SK-N-SH (cell line): ENCODE measurements at regions not wholly inside any gene's neighbourhood (a gene's known extent, or its start where the extent isn't known, plus 50 kb on each side); places are given as distances from the start of the nearest gene placed in this dataset.

Experiments used
- CTCF ChIA-PET: fragments of 300-600, 350-600 bp; formaldehyde crosslinking; extraction: SDS; loops from one replicate; lab custom pipeline; 2021; lab: Yijun Ruan, JAX
- POLR2A ChIA-PET: fragments of 350-600 bp; sonication (Branson Sonifier 250); formaldehyde crosslinking; extraction: SDS; loops from one replicate; lab custom pipeline; 2020; ENCODE audit warnings: antibody characterized with exemption, inconsistent platforms; lab: Yijun Ruan, JAX
- DNase-seq: peaks from one replicate; pipeline ENCODE4 v3.0.0; 2012
- H2AFZ ChIP-seq: fragments of 200-600 bp; sonication (generic); 2 replicates; pipeline ENCODE4 v1.8.1; 2016; ENCODE audit warnings: antibody characterized with exemption, mild to moderate bottlenecking, low read depth
- H3F3A ChIP-seq: fragments of 200-600 bp; sonication (generic); replicated peaks from 2 replicates; pipeline ENCODE3; 2016; ENCODE audit warnings: antibody characterized with exemption, mild to moderate bottlenecking; ENCODE audit not compliant: insufficient read depth
- H3K27ac ChIP-seq, 2 experiments: fragments of 200-500 bp in 1 of 2; fragments of 200-600 bp in 1 of 2; sonication (Bioruptor generic) in 1 of 2; sonication (generic), shearing (Covaris generic) in 1 of 2; 2 replicates each; pipeline versions ENCODE4 v1.5.1 to v1.6.1; 2014 to 2016; ENCODE audit warnings: low read depth in 2 of 2, inconsistent platforms in 1 of 2, low read length in 1 of 2, mild to moderate bottlenecking in 1 of 2, mixed read lengths in 1 of 2
- H3K27me3 ChIP-seq: fragments of 200-600 bp; sonication (generic), shearing (Covaris generic); 2 replicates; pipeline ENCODE4 v1.6.1; 2016; ENCODE audit warnings: mixed run types; ENCODE audit not compliant: insufficient read depth
- H3K36me3 ChIP-seq, 2 experiments: fragments of 200-500 bp in 1 of 2; fragments of 200-600 bp in 1 of 2; sonication (Bioruptor generic) in 1 of 2; sonication (generic) in 1 of 2; replicated peaks in 1 of 2; 2 replicates each; pipeline versions ENCODE3 to v1.5.1; 2014 to 2016; ENCODE audit warnings: low read length in 1 of 2, mild to moderate bottlenecking in 1 of 2; ENCODE audit not compliant: insufficient read depth in 2 of 2, control insufficient read depth in 1 of 2
- H3K4me1 ChIP-seq, 2 experiments: fragments of 200-500 bp in 1 of 2; fragments of 200-600 bp in 1 of 2; sonication (Bioruptor generic) in 1 of 2; sonication (generic), shearing (Covaris generic) in 1 of 2; 2 replicates each; pipeline versions ENCODE4 v1.5.1 to v1.6.1; 2014 to 2016; ENCODE audit warnings: low read depth in 1 of 2, low read length in 1 of 2, mixed run types in 1 of 2; ENCODE audit not compliant: insufficient read depth in 2 of 2, control insufficient read depth in 1 of 2
- H3K4me2 ChIP-seq: fragments of 200-600 bp; sonication (generic), shearing (Covaris generic); 2 replicates; pipeline ENCODE4 v1.6.1; 2017; ENCODE audit warnings: mixed run types
- H3K4me3 ChIP-seq, 2 experiments: fragments of 200-500 bp in 1 of 2; fragments of 200-600 bp in 1 of 2; sonication (Bioruptor generic) in 1 of 2; sonication (generic), shearing (Covaris generic) in 1 of 2; 2 replicates each; pipeline versions ENCODE4 v1.5.1 to v1.8.1; 2014 to 2016; ENCODE audit warnings: low read depth in 2 of 2, inconsistent platforms in 1 of 2, low read length in 1 of 2, mild to moderate bottlenecking in 1 of 2, mixed read lengths in 1 of 2, moderate library complexity in 1 of 2
- H3K79me2 ChIP-seq: fragments of 200-600 bp; sonication (generic); 2 replicates; pipeline ENCODE4 v1.8.1; 2017; ENCODE audit warnings: mild to moderate bottlenecking; ENCODE audit not compliant: insufficient read depth
- H3K9ac ChIP-seq: fragments of 200-600 bp; sonication (generic); 2 replicates; pipeline ENCODE4 v1.6.1; 2017; ENCODE audit warnings: mixed run types
- H3K9me2 ChIP-seq: fragments of 200-600 bp; sonication (generic); 2 replicates; pipeline ENCODE4 v1.6.1; 2017; ENCODE audit warnings: mixed run types
- H3K9me3 ChIP-seq: fragments of 200-600 bp; sonication (generic); 2 replicates; pipeline ENCODE4 v1.6.1; 2017; ENCODE audit warnings: mixed run types, mild to moderate bottlenecking, moderate library complexity
- H4K20me1 ChIP-seq: fragments of 200-600 bp; sonication (generic); 2 replicates; pipeline ENCODE4 v1.6.1; 2017; ENCODE audit warnings: mild to moderate bottlenecking, mixed run types; ENCODE audit not compliant: insufficient read depth
- CTCF ChIP-seq: fragments of 200-600 bp; sonication (generic); IDR thresholded peaks from 2 replicates; pipeline ENCODE4 v1.6.1; 2017; ENCODE audit warnings: antibody characterized with exemption, mild to moderate bottlenecking, moderate library complexity
- ELF1 ChIP-seq: IDR thresholded peaks from 2 replicates; pipeline ENCODE4 v1.4.0; 2012
- EZH2phosphoT487 ChIP-seq: fragments of 200-600 bp; sonication (generic); IDR thresholded peaks from 2 replicates; pipeline ENCODE4 v1.6.1; 2017; ENCODE audit warnings: low read depth, mixed run types, mild to moderate bottlenecking, antibody characterized with exemption, moderate library complexity, borderline replicate concordance
- FOXJ3 ChIP-seq: sonication (generic); formaldehyde crosslinking; IDR thresholded peaks from 2 replicates; pipeline ENCODE4 v1.5.1; 2020; ENCODE audit warnings: mild to moderate bottlenecking, missing genetic modification reagents
- FOXM1 ChIP-seq: IDR thresholded peaks from 2 replicates; pipeline ENCODE4 v1.4.0; 2012; ENCODE audit warnings: low read depth, mild to moderate bottlenecking
- IRF3 ChIP-seq: fragments of 150-350 bp; IDR thresholded peaks from 2 replicates; pipeline ENCODE4 v1.6.1; 2016; ENCODE audit warnings: mild to moderate bottlenecking, low read depth, low read length
- JUND ChIP-seq: IDR thresholded peaks from 2 replicates; pipeline ENCODE4 v1.4.0; 2012
- MXI1 ChIP-seq: IDR thresholded peaks from 2 replicates; pipeline ENCODE4 v1.6.1; 2012; ENCODE audit warnings: mild to moderate bottlenecking, low read depth, low read length, improper control_type of control experiment
- NFIC ChIP-seq: IDR thresholded peaks from 2 replicates; pipeline ENCODE4 v1.4.0; 2012; ENCODE audit warnings: borderline replicate concordance
- PBX3 ChIP-seq: IDR thresholded peaks from 2 replicates; pipeline ENCODE4; 2012
- POLR2AphosphoS5 ChIP-seq: IDR thresholded peaks from 2 replicates; pipeline ENCODE4 v1.6.1; 2012; ENCODE audit warnings: low read depth, low read length
- REST ChIP-seq: IDR thresholded peaks from 2 replicates; pipeline ENCODE4 v1.6.1; 2012; ENCODE audit warnings: mild to moderate bottlenecking, low read depth, low read length, moderate library complexity
- RFX5 ChIP-seq: IDR thresholded peaks from 2 replicates; pipeline ENCODE4 v1.6.1; 2012; ENCODE audit warnings: mild to moderate bottlenecking, improper control_type of control experiment, low read length
- RXRA ChIP-seq: IDR thresholded peaks from 2 replicates; pipeline ENCODE4 v1.4.0; 2012; ENCODE audit warnings: low read depth, mild to moderate bottlenecking, borderline replicate concordance
- SIN3A ChIP-seq: IDR thresholded peaks from 2 replicates; pipeline ENCODE4 v1.6.1; 2012; ENCODE audit warnings: low read depth, mild to moderate bottlenecking, low read length, moderate library complexity, borderline replicate concordance
- TCF12 ChIP-seq: IDR thresholded peaks from 2 replicates; pipeline ENCODE4 v1.4.0; 2012
- TEAD4 ChIP-seq: IDR thresholded peaks from 2 replicates; pipeline ENCODE4 v1.4.0; 2012; ENCODE audit warnings: mild to moderate bottlenecking, borderline replicate concordance; ENCODE audit not compliant: insufficient read depth
- USF2 ChIP-seq: fragments of 150-350 bp; IDR thresholded peaks from 2 replicates; pipeline ENCODE4 v1.6.1; 2017; ENCODE audit warnings: antibody characterized with exemption, low read length, low read depth, borderline replicate concordance
- WGBS: methylation state at CpG from one replicate; pipeline ENCODE4 v1.1.6; 2017; ENCODE audit warnings: low lambda C conversion rate; 5-methylcytosine and 5-hydroxymethylcytosine counted together

GRCh38 chr9:71270554-71270953, 149.1 kb upstream of the TRPM3 start:
- ChIA-PET POLR2A (no interaction called here), CTCF (interaction anchor here (1.5 kb wide), 1 partner anchor 14 kb away, joined by 5 read pairs; no protein-coding TSS in a partner anchor)
- TF ChIP-seq USF2 (no peak), RFX5 (no peak), REST (no peak)
- Histone ChIP-seq H3K9me3 (no peaks in the 10 kb centered on the region), H3K4me1 (no peaks in the 10 kb centered on the region), H3F3A (no peaks in the 10 kb centered on the region), H3K4me2 (no peak overlapping the region), H3K79me2 (no peaks in the 10 kb centered on the region), H3K27ac (no peak overlapping the region), H3K4me3 (no peak overlapping the region), H3K9ac (no peak overlapping the region), H2AFZ (no peak overlapping the region), H3K9me2 (no peaks in the 10 kb centered on the region), H3K36me3 (no peaks in the 10 kb centered on the region), H3K27me3 (no peaks in the 10 kb centered on the region), H4K20me1 (no peaks in the 10 kb centered on the region)
- DNase-seq, result no peak

- WGBS, result 1% methylated on average over 4 of the region's 4 CpGs
- Histone ChIP-seq H3K79me2 (no peaks in the 10 kb centered on the region), H3K9me3 (no peaks in the 10 kb centered on the region), H3K4me1 (no peaks in the 10 kb centered on the region)
- CTCF ChIA-PET, result interaction anchor here (1.5 kb wide), 1 partner anchor 15 kb away, joined by 5 read pairs; no protein-coding TSS in a partner anchor
- TF ChIP-seq EZH2phosphoT487 (no peak), RFX5 (no peak), JUND (no peak), NFIC (no peak), IRF3 (no peak), POLR2AphosphoS5 (no peak), RXRA (no peak), TCF12 (no peak), SIN3A (no peak), ELF1 (no peak), TEAD4 (no peak), MXI1 (no peak), CTCF (no peak), PBX3 (no peak), FOXJ3 (CRISPR knock-in tag) (no peak), FOXM1 (no peak)
- TF ChIP-seq, all 33 proteins: peak for 0
- no peaks in the 10 kb centered on the region for H3K27me3 ChIP-seq
- H3K27ac ChIP-seq, result no peak overlapping the region
- DNase-seq, result no peak
- H2AFZ ChIP-seq, result no peak overlapping the region
- POLR2A ChIA-PET, result no interaction called here
- no peaks in the 10 kb centered on the region for H3F3A ChIP-seq
- no peaks in the 10 kb centered on the region for H3K9me2 ChIP-seq
- no peak overlapping the region for H3K4me3 ChIP-seq
- H3K4me2 ChIP-seq, result no peak overlapping the region
- H3K9ac ChIP-seq, result no peak overlapping the region
- H3K36me3 ChIP-seq, result no peaks in the 10 kb centered on the region
- H4K20me1 ChIP-seq, result no peaks in the 10 kb centered on the region
These were observed 148.4 kb upstream of the TRPM3 start for GRCh38 chr9:71269859-71270258.
